ENCODE measurements at regions not wholly inside any gene's neighbourhood (a gene's known extent, or its start where the extent isn't known, plus 50 kb on each side); places are given as distances from the start of the nearest gene placed in this dataset.

GRCh38 chr10:2714597-2714996 is 352.8 kb upstream of the PFKP start:
- H3K79me2 ChIP-seq (ENCODE audit: insufficient read depth, low read length) = no peaks in the 10 kb centered on the region
- no peak overlapping the region for H3K9ac ChIP-seq (ENCODE audit: low read length)
- H3K36me3 ChIP-seq (ENCODE audit: low read length) = no peaks in the 10 kb centered on the region
- no peaks in the 10 kb centered on the region for H3K9me2 ChIP-seq (replicated peaks; ENCODE audit: insufficient read depth, low read length)
- H2AFZ ChIP-seq (ENCODE audit: low read depth, low read length, severe bottlenecking) = no peak overlapping the region
- H3K27me3 ChIP-seq (ENCODE audit: low read length) = no peaks in the 10 kb centered on the region
- H3K27ac ChIP-seq (ENCODE audit: low read depth, low read length) = no peak overlapping the region
- H3F3A ChIP-seq (ENCODE audit: insufficient read depth) = no peaks in the 10 kb centered on the region
- H3K4me2 ChIP-seq (ENCODE audit: low read depth, low read length, poor library complexity, severe bottlenecking) = no peak overlapping the region
- H3K9me3 ChIP-seq (ENCODE audit: insufficient read depth, low read length) = peaks cover 13% of the 10 kb centered on the region; the same call in 1 of the 2 replicates
- TF ChIP-seq, protein P1, sequence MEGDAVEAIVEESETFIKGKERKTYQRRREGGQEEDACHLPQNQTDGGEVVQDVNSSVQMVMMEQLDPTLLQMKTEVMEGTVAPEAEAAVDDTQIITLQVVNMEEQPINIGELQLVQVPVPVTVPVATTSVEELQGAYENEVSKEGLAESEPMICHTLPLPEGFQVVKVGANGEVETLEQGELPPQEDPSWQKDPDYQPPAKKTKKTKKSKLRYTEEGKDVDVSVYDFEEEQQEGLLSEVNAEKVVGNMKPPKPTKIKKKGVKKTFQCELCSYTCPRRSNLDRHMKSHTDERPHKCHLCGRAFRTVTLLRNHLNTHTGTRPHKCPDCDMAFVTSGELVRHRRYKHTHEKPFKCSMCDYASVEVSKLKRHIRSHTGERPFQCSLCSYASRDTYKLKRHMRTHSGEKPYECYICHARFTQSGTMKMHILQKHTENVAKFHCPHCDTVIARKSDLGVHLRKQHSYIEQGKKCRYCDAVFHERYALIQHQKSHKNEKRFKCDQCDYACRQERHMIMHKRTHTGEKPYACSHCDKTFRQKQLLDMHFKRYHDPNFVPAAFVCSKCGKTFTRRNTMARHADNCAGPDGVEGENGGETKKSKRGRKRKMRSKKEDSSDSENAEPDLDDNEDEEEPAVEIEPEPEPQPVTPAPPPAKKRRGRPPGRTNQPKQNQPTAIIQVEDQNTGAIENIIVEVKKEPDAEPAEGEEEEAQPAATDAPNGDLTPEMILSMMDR (IDR thresholded peaks at IDR 0.05; ENCODE audit: insufficient read depth, low read length, poor library complexity, severe bottlenecking) = no peak
- TF ChIP-seq EZH2phosphoT487 (conservative IDR thresholded peaks at IDR 0.05; ENCODE audit: low read length) = no peak
- H4K20me1 ChIP-seq (ENCODE audit: low read depth, low read length) = no peaks in the 10 kb centered on the region
- no peak overlapping the region for H3K4me3 ChIP-seq (ENCODE audit: insufficient read depth, low read length, poor library complexity, severe bottlenecking)

GRCh38 chr10:2703953-2704352 is 363.4 kb upstream of the PFKP start:
- Histone ChIP-seq H3K36me3 (ENCODE audit: low read length) (peaks cover 3% of the 10 kb centered on the region; the same call in 1 of the 2 replicates), H4K20me1 (ENCODE audit: low read depth, low read length) (no peaks in the 10 kb centered on the region), H3K9ac (ENCODE audit: low read length) (no peak overlapping the region), H3K27me3 (ENCODE audit: low read length) (no peaks in the 10 kb centered on the region; the same call in 1 of the 2 replicates), H3K9me2 (replicated peaks; ENCODE audit: insufficient read depth, low read length) (no peaks in the 10 kb centered on the region), H3F3A (ENCODE audit: insufficient read depth) (no peaks in the 10 kb centered on the region), H3K9me3 (ENCODE audit: insufficient read depth, low read length) (peaks cover 5% of the 10 kb centered on the region; the same call in 1 of the 2 replicates), H3K4me3 (ENCODE audit: insufficient read depth, low read length, poor library complexity, severe bottlenecking) (no peak overlapping the region), H3K4me2 (ENCODE audit: low read depth, low read length, poor library complexity, severe bottlenecking) (no peak overlapping the region), H3K27ac (ENCODE audit: low read depth, low read length) (no peak overlapping the region), H3K79me2 (ENCODE audit: insufficient read depth, low read length) (no peaks in the 10 kb centered on the region), H2AFZ (ENCODE audit: low read depth, low read length, severe bottlenecking) (no peak overlapping the region)
- no peak for TF ChIP-seq EZH2phosphoT487 (conservative IDR thresholded peaks at IDR 0.05; ENCODE audit: low read length)
- TF ChIP-seq, protein P1 (IDR thresholded peaks at IDR 0.05; ENCODE audit: insufficient read depth, low read length, poor library complexity, severe bottlenecking) = no peak

DNA sequence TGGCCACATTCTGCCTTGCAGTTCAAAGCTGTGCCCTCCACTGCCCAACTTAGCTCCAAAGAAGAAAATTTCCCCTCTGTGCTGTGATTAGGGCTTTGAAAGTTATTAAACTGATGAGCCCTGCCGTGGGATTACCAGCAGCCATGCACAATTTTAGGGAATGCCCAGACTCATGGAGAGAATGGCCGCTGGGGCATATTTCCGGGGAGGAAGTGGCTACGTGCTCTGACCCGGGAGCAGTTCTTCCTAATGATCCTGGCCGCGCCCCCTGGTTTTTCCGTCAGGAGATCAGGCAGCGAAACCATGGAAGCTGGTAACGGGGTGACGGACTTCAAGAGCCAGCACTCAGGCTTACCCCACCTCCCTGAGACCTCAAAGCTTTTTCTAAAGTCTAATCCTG is 365.5 kb upstream of the PFKP start:
- Histone ChIP-seq H2AFZ (ENCODE audit: low read depth, low read length, severe bottlenecking) (no peak overlapping the region), H3K4me3 (ENCODE audit: insufficient read depth, low read length, poor library complexity, severe bottlenecking) (no peak overlapping the region), H3K79me2 (ENCODE audit: insufficient read depth, low read length) (no peaks in the 10 kb centered on the region), H3K9me3 (ENCODE audit: insufficient read depth, low read length) (no peaks in the 10 kb centered on the region), H3K27me3 (ENCODE audit: low read length) (no peaks in the 10 kb centered on the region), H3K4me2 (ENCODE audit: low read depth, low read length, poor library complexity, severe bottlenecking) (peak overlapping the region; percentile 53), H4K20me1 (ENCODE audit: low read depth, low read length) (no peaks in the 10 kb centered on the region), H3K9ac (ENCODE audit: low read length) (no peak overlapping the region), H3K27ac (ENCODE audit: low read depth, low read length) (peak overlapping the region; percentile 65; the same call in 1 of the 2 replicates), H3K36me3 (ENCODE audit: low read length) (no peaks in the 10 kb centered on the region), H3K9me2 (replicated peaks; ENCODE audit: insufficient read depth, low read length) (no peaks in the 10 kb centered on the region), H3F3A (ENCODE audit: insufficient read depth) (no peaks in the 10 kb centered on the region)
- no peak for TF ChIP-seq EZH2phosphoT487 (conservative IDR thresholded peaks at IDR 0.05; ENCODE audit: low read length)
- TF ChIP-seq, protein P1 (IDR thresholded peaks at IDR 0.05; ENCODE audit: insufficient read depth, low read length, poor library complexity, severe bottlenecking) = no peak

Data from SU-DHL-6 (cell line).